ENCODE measurements at regions not wholly inside any gene's neighbourhood (a gene's known extent, or its start where the extent isn't known, plus 50 kb on each side); places are given as distances from the start of the nearest gene placed in this dataset.

DNA sequence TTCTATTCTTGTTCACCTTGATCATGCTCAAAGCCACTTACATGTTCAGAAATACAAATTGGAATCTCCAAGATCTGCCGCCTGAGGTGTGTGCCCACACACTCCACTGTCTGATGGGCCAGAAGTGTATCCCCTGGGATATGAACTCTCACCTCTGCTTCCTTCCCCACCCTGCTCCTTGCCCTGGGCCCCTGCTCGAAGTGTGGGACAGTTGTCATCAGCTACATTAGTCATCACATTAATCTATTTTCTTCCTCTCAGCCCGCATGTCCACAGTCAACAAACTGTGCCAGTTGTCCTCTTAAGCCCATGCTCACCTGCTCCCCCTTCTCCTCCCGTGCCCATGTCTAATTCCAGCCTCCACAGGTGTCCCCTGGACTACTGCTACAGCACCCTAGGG is 154.7 kb downstream of the PTPN20 start:
- TF ChIP-seq, protein P1, sequence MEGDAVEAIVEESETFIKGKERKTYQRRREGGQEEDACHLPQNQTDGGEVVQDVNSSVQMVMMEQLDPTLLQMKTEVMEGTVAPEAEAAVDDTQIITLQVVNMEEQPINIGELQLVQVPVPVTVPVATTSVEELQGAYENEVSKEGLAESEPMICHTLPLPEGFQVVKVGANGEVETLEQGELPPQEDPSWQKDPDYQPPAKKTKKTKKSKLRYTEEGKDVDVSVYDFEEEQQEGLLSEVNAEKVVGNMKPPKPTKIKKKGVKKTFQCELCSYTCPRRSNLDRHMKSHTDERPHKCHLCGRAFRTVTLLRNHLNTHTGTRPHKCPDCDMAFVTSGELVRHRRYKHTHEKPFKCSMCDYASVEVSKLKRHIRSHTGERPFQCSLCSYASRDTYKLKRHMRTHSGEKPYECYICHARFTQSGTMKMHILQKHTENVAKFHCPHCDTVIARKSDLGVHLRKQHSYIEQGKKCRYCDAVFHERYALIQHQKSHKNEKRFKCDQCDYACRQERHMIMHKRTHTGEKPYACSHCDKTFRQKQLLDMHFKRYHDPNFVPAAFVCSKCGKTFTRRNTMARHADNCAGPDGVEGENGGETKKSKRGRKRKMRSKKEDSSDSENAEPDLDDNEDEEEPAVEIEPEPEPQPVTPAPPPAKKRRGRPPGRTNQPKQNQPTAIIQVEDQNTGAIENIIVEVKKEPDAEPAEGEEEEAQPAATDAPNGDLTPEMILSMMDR (optimal IDR thresholded peaks at IDR 0.05 in 1 of 3, IDR thresholded peaks at IDR 0.05 in 1 of 3, conservative IDR thresholded peaks at IDR 0.05 in 1 of 3; ENCODE audit: extremely low read depth in 1 of 3, insufficient read depth in 2 of 3, low read length in 3 of 3): no peak
- no peak for TF ChIP-seq EZH2 (IDR thresholded peaks at IDR 0.05; ENCODE audit: low read length)
